Activated naive CD4-positive, alpha-beta T cell treated with anti-CD3 and anti-CD28 coated beads for 36 hours (primary cell): ENCODE measurements at regions not wholly inside any gene's neighbourhood (a gene's known extent, or its start where the extent isn't known, plus 50 kb on each side); places are given as distances from the start of the nearest gene placed in this dataset.
"Not testable (repeated sequence)": the region's sequence is repeated elsewhere in the genome, so short reads cannot be mapped to it uniquely, and the experiment has no call there.

Experiments
- CTCF ChIA-PET: fragments of 350-600 bp; sonication (Branson Sonifier 250); formaldehyde crosslinking; loops from one replicate; lab custom pipeline; 2021; ENCODE audit warnings: antibody characterized with exemption; lab: Charles Lee
- DNase-seq: peaks from one replicate; pipeline ENCODE4 v3.0.0-alpha.2; 2020
- H3K27ac Mint-ChIP-seq: one replicate; pipeline ENCODE4 v1.8.0; 2021; ENCODE audit warnings: mild to moderate bottlenecking, mixed read lengths
- H3K27me3 Mint-ChIP-seq: one replicate; pipeline ENCODE4 v1.8.0; 2021; ENCODE audit warnings: low read depth, mixed read lengths
- H3K36me3 Mint-ChIP-seq: one replicate; pipeline ENCODE4 v1.8.0; 2021; ENCODE audit warnings: low read depth, mixed read lengths
- H3K4me1 Mint-ChIP-seq: one replicate; pipeline ENCODE4 v1.8.0; 2021; ENCODE audit warnings: low read depth, mixed read lengths
- H3K4me3 Mint-ChIP-seq: one replicate; pipeline ENCODE4 v1.8.0; 2021; ENCODE audit warnings: mild to moderate bottlenecking, moderate library complexity, mixed read lengths
- H3K9me3 Mint-ChIP-seq: one replicate; pipeline ENCODE4 v1.8.0; 2021; ENCODE audit warnings: mixed read lengths
- intact Hi-C: fragments of 100-400 bp; cut with micrococcal nuclease; formaldehyde crosslinking; loops from one replicate; pipeline ENCODE4 v1.15.1; 2023

GRCh38 chr5:124952566-124952965, 206.1 kb upstream of the ZNF608 start:
- H3K27ac Mint-ChIP-seq, result no peak overlapping the region
- no peak overlapping the region for H3K4me3 Mint-ChIP-seq
- H3K9me3 Mint-ChIP-seq, result peaks cover 3% of the 10 kb centered on the region
- intact Hi-C loops, result no loop called here
- H3K27me3 Mint-ChIP-seq, result no peaks in the 10 kb centered on the region
- H3K36me3 Mint-ChIP-seq, result no peaks in the 10 kb centered on the region
- CTCF ChIA-PET, result no interaction called here
- no peak for DNase-seq
- H3K4me1 Mint-ChIP-seq, result no peaks in the 10 kb centered on the region

- Mint-ChIP-seq H3K4me3 (no peak overlapping the region), H3K9me3 (peaks cover 3% of the 10 kb centered on the region), H3K4me1 (no peaks in the 10 kb centered on the region), H3K27ac (no peak overlapping the region), H3K36me3 (no peaks in the 10 kb centered on the region), H3K27me3 (no peaks in the 10 kb centered on the region)
- intact Hi-C loops, result no loop called here
- DNase-seq, result no peak
- CTCF ChIA-PET, result no interaction called here
These were observed 208.3 kb upstream of the ZNF608 start for GRCh38 chr5:124954784-124955183.

- H3K4me3 Mint-ChIP-seq, result no peak overlapping the region
- no peak for DNase-seq
- CTCF ChIA-PET, result interaction anchor here (0.7 kb wide), 1 partner anchor 22 kb away, joined by 3 read pairs; no protein-coding TSS in a partner anchor
- no peaks in the 10 kb centered on the region for H3K4me1 Mint-ChIP-seq
- no peaks in the 10 kb centered on the region for H3K27me3 Mint-ChIP-seq
- no peaks in the 10 kb centered on the region for H3K36me3 Mint-ChIP-seq
- no peak overlapping the region for H3K27ac Mint-ChIP-seq
- H3K9me3 Mint-ChIP-seq, result peaks cover 3% of the 10 kb centered on the region
- intact Hi-C loops, result no loop called here
These were observed 210.1 kb upstream of the ZNF608 start for GRCh38 chr5:124956471-124957029.

GRCh38 chr5:124957063-124957462, 210.6 kb upstream of the ZNF608 start:
- intact Hi-C loops, result no loop called here
- H3K27ac Mint-ChIP-seq, result no peak overlapping the region
- no peaks in the 10 kb centered on the region for H3K27me3 Mint-ChIP-seq
- no peak for DNase-seq
- no peak overlapping the region for H3K4me3 Mint-ChIP-seq
- H3K36me3 Mint-ChIP-seq, result no peaks in the 10 kb centered on the region
- H3K4me1 Mint-ChIP-seq, result no peaks in the 10 kb centered on the region
- peaks cover 3% of the 10 kb centered on the region for H3K9me3 Mint-ChIP-seq
- CTCF ChIA-PET, result no interaction called here

DNA sequence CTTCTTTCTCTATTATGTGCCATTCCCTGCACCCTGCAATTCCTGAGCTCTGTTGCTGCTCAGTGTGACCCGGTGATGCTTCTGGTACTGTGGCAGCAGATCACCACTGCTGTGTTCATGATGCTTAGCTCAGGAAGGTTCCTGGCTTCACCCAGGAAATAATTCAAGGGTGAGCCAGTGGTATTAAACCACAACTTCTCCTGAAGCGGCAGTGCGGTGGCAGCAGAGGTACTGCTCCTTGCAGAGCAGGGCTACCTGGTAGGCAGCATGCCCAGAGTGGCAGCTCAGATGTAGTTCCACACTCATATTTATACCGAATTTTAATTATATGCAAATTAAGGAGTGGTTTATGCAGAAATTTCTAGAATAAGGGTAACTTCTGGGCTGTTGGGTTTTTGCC, 213.8 kb upstream of the ZNF608 start:
- no peak overlapping the region for H3K27ac Mint-ChIP-seq
- H3K36me3 Mint-ChIP-seq, result no peaks in the 10 kb centered on the region
- CTCF ChIA-PET, result no interaction called here

DNA sequence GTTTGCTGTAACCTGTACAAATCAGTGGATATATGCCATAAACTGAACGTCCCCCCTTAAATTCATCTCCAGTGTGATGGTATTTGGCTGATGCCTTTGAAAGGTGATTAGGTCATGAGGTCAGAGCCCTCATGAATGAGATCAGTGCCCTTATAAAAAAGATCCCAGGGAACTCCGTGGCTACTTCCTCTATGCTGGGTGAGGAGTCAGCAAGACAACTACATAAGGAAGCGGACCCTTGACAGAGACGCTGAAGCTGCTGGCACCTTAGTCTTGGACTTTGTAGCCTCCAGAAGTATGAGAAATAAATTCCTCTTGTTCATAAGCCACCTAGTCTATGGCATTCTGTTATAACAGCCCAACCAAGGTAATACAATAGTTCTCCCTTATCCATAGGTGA, 215.1 kb upstream of the ZNF608 start:
- Mint-ChIP-seq H3K9me3 (no peaks in the 10 kb centered on the region), H3K4me1 (no peaks in the 10 kb centered on the region), H3K36me3 (no peaks in the 10 kb centered on the region), H3K27ac (no peak overlapping the region), H3K27me3 (peaks cover 3% of the 10 kb centered on the region), H3K4me3 (no peak overlapping the region)
- CTCF ChIA-PET, result no interaction called here
- no peak for DNase-seq
- intact Hi-C loops, result no loop called here

More for the DNA sequence above, 213.8 kb upstream of the ZNF608 start:
- Mint-ChIP-seq H3K9me3 (no peaks in the 10 kb centered on the region), H3K4me1 (no peaks in the 10 kb centered on the region), H3K4me3 (no peak overlapping the region), H3K27me3 (peaks cover 3% of the 10 kb centered on the region)
- no peak for DNase-seq
- intact Hi-C loops, result no loop called here

GRCh38 chr5:124962111-124962510, 215.7 kb upstream of the ZNF608 start:
- Mint-ChIP-seq H3K4me3 (no peak overlapping the region), H3K27me3 (peaks cover 3% of the 10 kb centered on the region), H3K4me1 (no peaks in the 10 kb centered on the region), H3K36me3 (no peaks in the 10 kb centered on the region), H3K9me3 (no peaks in the 10 kb centered on the region), H3K27ac (no peak overlapping the region)
- CTCF ChIA-PET, result no interaction called here
- intact Hi-C loops, result no loop called here
- no peak for DNase-seq

DNA sequence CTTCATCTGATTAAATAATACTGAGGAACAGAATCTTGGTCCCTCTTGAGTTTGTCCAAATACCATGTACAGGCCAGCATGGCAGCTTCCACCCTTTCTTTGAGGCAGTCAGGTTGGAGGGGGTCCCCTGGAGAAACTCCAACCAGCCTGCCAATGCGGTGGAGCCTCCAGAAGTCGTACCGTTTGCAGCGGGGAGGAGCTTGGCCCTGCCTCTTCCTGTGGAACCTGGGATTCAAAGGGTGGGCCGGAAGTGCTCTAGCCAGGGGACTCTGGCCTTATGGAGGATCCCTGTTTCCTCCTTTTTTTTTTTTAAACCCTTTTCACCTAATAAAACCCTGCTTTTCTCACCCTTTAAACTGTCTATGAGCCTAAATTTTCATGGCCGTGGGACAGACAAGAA, 216.3 kb upstream of the ZNF608 start:
- H3K36me3 Mint-ChIP-seq, result no peaks in the 10 kb centered on the region
- peaks cover 3% of the 10 kb centered on the region for H3K27me3 Mint-ChIP-seq
- no peak overlapping the region for H3K27ac Mint-ChIP-seq
- no peak overlapping the region for H3K4me3 Mint-ChIP-seq
- CTCF ChIA-PET, result no interaction called here
- intact Hi-C loops, result no loop called here
- H3K4me1 Mint-ChIP-seq, result no peaks in the 10 kb centered on the region
- DNase-seq, result no peak
- H3K9me3 Mint-ChIP-seq, result no peaks in the 10 kb centered on the region

GRCh38 chr5:124963236-124963919, 216.9 kb upstream of the ZNF608 start:
- Mint-ChIP-seq H3K27ac (no peak overlapping the region), H3K9me3 (no peaks in the 10 kb centered on the region), H3K27me3 (peaks cover 3% of the 10 kb centered on the region), H3K4me1 (no peaks in the 10 kb centered on the region), H3K36me3 (no peaks in the 10 kb centered on the region), H3K4me3 (no peak overlapping the region)
- intact Hi-C loops, result no loop called here
- CTCF ChIA-PET, result no interaction called here
- DNase-seq, result no peak

GRCh38 chr5:124966741-124967140, 220.3 kb upstream of the ZNF608 start:
- CTCF ChIA-PET, intact Hi-C loops, H3K9me3 Mint-ChIP-seq, H3K36me3 Mint-ChIP-seq, H3K27me3 Mint-ChIP-seq, DNase-seq, H3K27ac Mint-ChIP-seq, H3K4me1 Mint-ChIP-seq, H3K4me3 Mint-ChIP-seq: not testable (repeated sequence)

DNA sequence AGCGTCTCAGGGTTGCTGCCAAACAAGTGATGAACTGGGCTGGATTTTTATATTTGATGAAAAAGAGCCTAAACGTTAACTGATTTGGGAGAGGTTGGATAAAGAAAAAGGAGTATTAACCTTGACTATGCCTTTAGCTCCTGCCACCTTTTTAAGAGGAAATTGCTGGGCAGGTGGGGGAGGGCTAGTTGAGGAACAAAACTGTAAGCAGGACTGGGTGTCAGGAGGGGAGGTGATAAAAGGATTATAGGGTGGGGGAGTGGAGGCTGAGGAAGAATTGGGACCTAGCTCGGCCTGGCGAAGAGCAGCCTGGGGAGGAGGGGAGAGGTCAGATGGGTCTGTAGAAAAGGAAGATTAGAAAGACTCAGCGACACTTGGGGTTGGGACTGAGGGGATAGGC, 223.9 kb upstream of the ZNF608 start:
- H3K36me3 Mint-ChIP-seq, result not testable (repeated sequence)

GRCh38 chr5:124972703-124973102, 226.3 kb upstream of the ZNF608 start:
- H3K4me3 Mint-ChIP-seq, result no peak overlapping the region
- intact Hi-C loops, result no loop called here

More for the DNA sequence above, 223.9 kb upstream of the ZNF608 start:
- intact Hi-C loops, CTCF ChIA-PET, H3K27ac Mint-ChIP-seq, H3K9me3 Mint-ChIP-seq, H3K4me3 Mint-ChIP-seq, DNase-seq, H3K4me1 Mint-ChIP-seq, H3K27me3 Mint-ChIP-seq: not testable (repeated sequence)

DNA sequence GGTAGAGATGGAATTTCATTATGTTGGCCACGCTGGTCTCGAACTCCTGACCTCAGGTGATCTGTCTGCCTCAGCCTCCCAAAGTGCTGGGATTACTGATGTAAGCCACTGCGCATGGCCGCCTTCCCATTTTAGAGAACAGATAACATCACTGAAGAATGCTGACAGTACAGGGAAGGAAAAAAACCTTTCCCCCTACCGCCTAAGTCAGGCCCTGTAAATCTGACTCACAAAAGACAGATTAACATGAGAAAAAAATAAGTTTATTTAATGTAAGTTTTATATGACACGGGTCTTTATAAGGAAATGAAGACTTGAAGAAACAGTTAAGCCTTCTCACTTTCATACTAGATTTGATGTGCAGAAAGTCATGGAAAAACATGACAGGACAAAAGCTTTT, 227.2 kb upstream of the ZNF608 start:
- Mint-ChIP-seq H3K36me3 (no peaks in the 10 kb centered on the region), H3K4me3 (no peak overlapping the region), H3K27me3 (no peaks in the 10 kb centered on the region), H3K27ac (no peak overlapping the region), H3K9me3 (peaks cover 11% of the 10 kb centered on the region), H3K4me1 (no peaks in the 10 kb centered on the region)
- CTCF ChIA-PET, result no interaction called here
- no peak for DNase-seq
- intact Hi-C loops, result no loop called here

More at GRCh38 chr5:124972703-124973102, 226.3 kb upstream of the ZNF608 start:
- Mint-ChIP-seq H3K27ac (no peak overlapping the region), H3K9me3 (peaks cover 11% of the 10 kb centered on the region), H3K4me1 (no peaks in the 10 kb centered on the region), H3K36me3 (no peaks in the 10 kb centered on the region), H3K27me3 (no peaks in the 10 kb centered on the region)
- no peak for DNase-seq
- CTCF ChIA-PET, result no interaction called here
